ENCODE measurements at regions not wholly inside any gene's neighbourhood (a gene's known extent, or its start where the extent isn't known, plus 50 kb on each side); places are given as distances from the start of the nearest gene placed in this dataset.
"Not testable (repeated sequence)": the region's sequence is repeated elsewhere in the genome, so short reads cannot be mapped to it uniquely, and the experiment has no call there.

- DNase-seq (ENCODE audit: unreplicated experiment), result no peak
- Mint-ChIP-seq H3K36me3 (ENCODE audit: insufficient read depth, unreplicated experiment) (no peaks in the 10 kb centered on the region), H3K9me3 (ENCODE audit: unreplicated experiment) (no peaks in the 10 kb centered on the region), H3K27ac (ENCODE audit: low read depth, unreplicated experiment) (no peak overlapping the region), H3K4me1 (ENCODE audit: insufficient read depth, unreplicated experiment) (no peaks in the 10 kb centered on the region), H3K4me3 (ENCODE audit: unreplicated experiment) (no peak overlapping the region), H3K27me3 (ENCODE audit: insufficient read depth, unreplicated experiment) (peaks cover 81% of the 10 kb centered on the region)
- ChIA-PET CTCF (interaction anchor here (0.6 kb wide), 1 partner anchor 175 kb away, joined by 3 read pairs; no protein-coding TSS in a partner anchor), POLR2A (interaction anchor here (0.6 kb wide), 1 partner anchor 129 kb away, joined by 3 read pairs; no protein-coding TSS in a partner anchor)
- intact Hi-C loops (cut with micrococcal nuclease), result no loop called here
- no TSS peak for BruUV-seq (replicated peaks)
- TF ChIP-seq CTCF (IDR thresholded peaks at IDR 0.05; ENCODE audit: unreplicated experiment), result no peak
These were observed 133.0 kb upstream of the HTR2C start for GRCh38 chrX:114450911-114451310.

- no peak for DNase-seq (ENCODE audit: unreplicated experiment)
- POLR2A ChIA-PET, result interaction anchor here (0.6 kb wide), 2 partner anchors 89 to 128 kb away, joined by 3 read pairs; no protein-coding TSS in a partner anchor
- H3K4me3 Mint-ChIP-seq (ENCODE audit: unreplicated experiment), result no peak overlapping the region
- H3K4me1 Mint-ChIP-seq (ENCODE audit: insufficient read depth, unreplicated experiment), result no peaks in the 10 kb centered on the region
- intact Hi-C loops (cut with micrococcal nuclease), result no loop called here
- no peaks in the 10 kb centered on the region for H3K9me3 Mint-ChIP-seq (ENCODE audit: unreplicated experiment)
- BruUV-seq (replicated peaks), result no TSS peak
- CTCF ChIA-PET, result interaction anchor here (0.6 kb wide), 1 partner anchor 174 kb away, joined by 3 read pairs; no protein-coding TSS in a partner anchor
- peaks cover 76% of the 10 kb centered on the region for H3K27me3 Mint-ChIP-seq (ENCODE audit: insufficient read depth, unreplicated experiment)
- H3K36me3 Mint-ChIP-seq (ENCODE audit: insufficient read depth, unreplicated experiment), result no peaks in the 10 kb centered on the region
- TF ChIP-seq CTCF (IDR thresholded peaks at IDR 0.05; ENCODE audit: unreplicated experiment), result no peak
- H3K27ac Mint-ChIP-seq (ENCODE audit: low read depth, unreplicated experiment), result no peak overlapping the region
These were observed 132.5 kb upstream of the HTR2C start for GRCh38 chrX:114451397-114451796.

GRCh38 chrX:114462266-114462665 lies 121.6 kb upstream of the HTR2C start:
- DNase-seq (ENCODE audit: unreplicated experiment), result no peak
- CTCF ChIA-PET, result interaction anchor here (0.6 to 0.8 kb wide), 2 partner anchors 17 to 569 kb away, joined by 3 read pairs; no protein-coding TSS in a partner anchor
- H3K9me3 Mint-ChIP-seq (ENCODE audit: unreplicated experiment), result no peaks in the 10 kb centered on the region
- BruUV-seq (replicated peaks), result no TSS peak
- TF ChIP-seq CTCF (IDR thresholded peaks at IDR 0.05; ENCODE audit: unreplicated experiment), result no peak
- peaks cover 48% of the 10 kb centered on the region for H3K27me3 Mint-ChIP-seq (ENCODE audit: insufficient read depth, unreplicated experiment)
- H3K4me3 Mint-ChIP-seq (ENCODE audit: unreplicated experiment), result no peak overlapping the region
- H3K36me3 Mint-ChIP-seq (ENCODE audit: insufficient read depth, unreplicated experiment), result peaks cover under 1% of the 10 kb centered on the region
- intact Hi-C loops (cut with micrococcal nuclease), result no loop called here
- POLR2A ChIA-PET, result no interaction called here
- H3K27ac Mint-ChIP-seq (ENCODE audit: low read depth, unreplicated experiment), result no peak overlapping the region
- H3K4me1 Mint-ChIP-seq (ENCODE audit: insufficient read depth, unreplicated experiment), result no peaks in the 10 kb centered on the region

DNA sequence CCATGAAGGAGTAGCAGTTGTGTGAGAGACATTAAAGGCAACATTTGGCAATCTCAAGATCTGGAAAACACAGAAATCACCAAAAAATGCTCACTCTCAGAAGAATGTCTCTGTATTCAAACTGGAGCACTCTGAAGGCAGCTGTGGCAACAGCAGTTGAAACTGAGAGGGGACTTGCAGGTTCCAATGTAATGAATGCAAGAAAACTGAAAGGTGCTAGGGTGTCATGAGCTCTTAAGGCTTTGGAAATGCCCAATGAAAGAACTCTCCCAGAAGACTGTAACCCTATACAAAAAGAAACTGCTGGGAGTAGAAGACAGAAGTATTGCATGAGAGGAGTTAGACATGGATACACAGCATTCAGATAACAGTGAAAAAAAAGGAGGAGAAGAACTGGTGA lies 118.2 kb upstream of the HTR2C start:
- Mint-ChIP-seq H3K27ac (ENCODE audit: low read depth, unreplicated experiment) (no peak overlapping the region), H3K9me3 (ENCODE audit: unreplicated experiment) (no peaks in the 10 kb centered on the region), H3K36me3 (ENCODE audit: insufficient read depth, unreplicated experiment) (peaks cover 7% of the 10 kb centered on the region), H3K27me3 (ENCODE audit: insufficient read depth, unreplicated experiment) (peaks cover 68% of the 10 kb centered on the region), H3K4me1 (ENCODE audit: insufficient read depth, unreplicated experiment) (no peaks in the 10 kb centered on the region), H3K4me3 (ENCODE audit: unreplicated experiment) (no peak overlapping the region)
- DNase-seq (ENCODE audit: unreplicated experiment), result no peak
- intact Hi-C loops (cut with micrococcal nuclease), result no loop called here
- BruUV-seq (replicated peaks), result no TSS peak
- POLR2A ChIA-PET, result no interaction called here
- no peak for TF ChIP-seq CTCF (IDR thresholded peaks at IDR 0.05; ENCODE audit: unreplicated experiment)
- CTCF ChIA-PET, result no interaction called here

GRCh38 chrX:114472008-114472407 lies 111.9 kb upstream of the HTR2C start:
- BruUV-seq (replicated peaks); CTCF ChIA-PET; H3K4me1 Mint-ChIP-seq (ENCODE audit: insufficient read depth, unreplicated experiment); H3K9me3 Mint-ChIP-seq (ENCODE audit: unreplicated experiment); H3K4me3 Mint-ChIP-seq (ENCODE audit: unreplicated experiment); intact Hi-C loops (cut with micrococcal nuclease); H3K27ac Mint-ChIP-seq (ENCODE audit: low read depth, unreplicated experiment); DNase-seq (ENCODE audit: unreplicated experiment); POLR2A ChIA-PET: not testable (repeated sequence)
- peaks cover 63% of the 10 kb centered on the region for H3K27me3 Mint-ChIP-seq (ENCODE audit: insufficient read depth, unreplicated experiment)
- peaks cover 13% of the 10 kb centered on the region for H3K36me3 Mint-ChIP-seq (ENCODE audit: insufficient read depth, unreplicated experiment)

Data from MCF 10A (cell line).